GM19324 (cell line): ENCODE measurements at regions not wholly inside any gene's neighbourhood (a gene's known extent, or its start where the extent isn't known, plus 50 kb on each side); places are given as distances from the start of the nearest gene placed in this dataset.
A peak's percentile ranks its signal among the peaks of the same experiment; 100 is the strongest.
"Not testable (repeated sequence)": the region's sequence is repeated elsewhere in the genome, so short reads cannot be mapped to it uniquely, and the experiment has no call there.

Experiments used
- ATAC-seq: cut with Tn5 transposase; IDR thresholded peaks from one replicate; pipeline ENCODE4 v1.9.1; 2021; ENCODE audit warnings: mild to moderate bottlenecking, moderate library complexity; ENCODE audit not compliant: unreplicated experiment, low FRiP score

- ATAC-seq, result no peak
These were observed 135.3 kb upstream of the FAM3C start for GRCh38 chr7:121531175-121532070.

- peak; percentile 100 for ATAC-seq
These were observed 134.4 kb upstream of the FAM3C start for GRCh38 chr7:121530227-121531174.

DNA sequence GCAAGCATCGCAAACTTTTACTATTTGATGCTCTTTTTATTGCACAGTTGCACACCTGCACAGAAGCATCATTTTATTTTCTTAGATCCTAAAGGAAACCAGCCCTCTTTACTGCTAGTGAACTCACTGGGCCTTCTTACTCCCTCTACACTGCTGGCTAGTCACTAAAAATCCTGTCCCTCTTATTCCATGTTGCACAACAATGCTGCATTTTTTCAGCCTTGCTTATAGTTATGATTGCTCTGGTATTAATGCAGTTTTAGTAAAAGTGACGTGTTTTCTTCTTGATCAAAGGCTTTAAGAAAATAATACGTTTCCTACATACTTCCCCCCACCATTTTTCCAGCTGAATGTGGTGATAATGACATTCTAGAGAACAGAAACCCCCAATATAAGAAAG lies 132.9 kb upstream of the FAM3C start:
- ATAC-seq, result no peak

DNA sequence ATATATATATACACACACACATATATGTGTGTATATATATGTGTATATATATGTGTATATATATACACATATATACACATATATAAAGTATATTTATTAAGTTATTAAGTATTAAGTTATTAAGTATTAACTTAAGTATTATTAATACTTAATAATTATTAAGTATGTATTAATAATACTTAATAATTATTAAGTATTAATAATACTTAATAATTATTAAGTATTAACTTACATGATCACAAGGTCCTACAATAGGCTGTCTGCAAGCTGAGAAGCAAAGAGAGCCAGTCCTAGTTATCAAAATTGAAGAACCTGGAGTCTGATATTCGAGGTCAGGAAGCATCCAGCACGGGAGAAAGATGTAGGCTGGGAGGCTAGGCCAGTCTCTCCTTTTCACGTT lies 130.1 kb upstream of the FAM3C start:
- not testable (repeated sequence) for ATAC-seq

DNA sequence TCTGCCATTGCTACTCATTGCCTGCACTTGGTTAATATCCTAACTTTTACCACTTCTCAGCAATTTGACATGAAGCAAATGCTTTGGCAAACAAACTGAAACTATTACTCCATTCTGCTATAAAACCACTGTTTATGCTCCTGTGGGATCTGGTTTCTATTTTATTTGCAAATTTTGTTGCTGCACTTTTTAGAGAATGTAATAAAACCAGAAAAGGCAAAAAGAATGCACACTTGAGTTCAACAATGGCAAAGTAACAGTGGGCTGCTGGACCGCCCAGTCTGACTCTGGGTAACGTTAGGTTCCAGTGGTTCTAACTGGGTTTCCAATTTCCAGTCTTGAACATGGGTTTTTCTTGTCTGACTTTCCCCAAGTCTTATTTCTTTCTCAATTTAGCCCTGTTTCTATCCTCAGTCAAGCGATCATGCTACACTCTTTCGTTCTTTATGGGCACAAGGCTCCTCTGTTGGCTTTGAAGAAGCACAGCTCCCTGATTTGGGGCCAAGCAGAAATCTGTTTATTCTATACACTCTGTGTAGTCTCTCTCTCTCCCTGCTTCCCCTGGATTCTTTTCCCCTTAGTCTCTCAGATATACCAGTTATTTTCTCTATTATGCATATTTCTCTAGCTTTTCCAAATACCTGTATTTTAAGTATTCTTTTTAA lies 129.2 kb upstream of the FAM3C start:
- ATAC-seq, result no peak

GRCh38 chr7:121521711-121522400 lies 125.7 kb upstream of the FAM3C start:
- no peak for ATAC-seq

DNA sequence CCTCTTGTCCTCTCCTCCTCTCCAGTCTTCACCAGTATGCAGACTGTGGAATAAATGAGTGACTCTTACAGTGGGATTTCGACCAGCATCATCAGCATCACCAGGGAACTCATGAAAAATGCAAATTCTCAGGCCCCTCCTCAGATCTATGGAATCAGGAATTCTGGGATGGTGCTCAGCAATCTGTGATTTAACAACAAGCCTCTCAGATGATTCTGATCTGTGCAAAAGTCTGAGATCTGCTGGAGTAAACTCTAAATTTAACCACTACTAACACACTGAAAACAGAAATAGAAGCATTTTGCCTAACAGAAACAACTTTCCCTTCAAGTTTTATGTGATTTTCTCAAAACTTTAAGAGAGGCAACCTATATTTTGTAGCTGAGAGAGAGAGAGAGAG lies 124.8 kb upstream of the FAM3C start:
- ATAC-seq, result no peak

GRCh38 chr7:121519548-121520521 lies 123.7 kb upstream of the FAM3C start:
- ATAC-seq, result peak; percentile 62

DNA sequence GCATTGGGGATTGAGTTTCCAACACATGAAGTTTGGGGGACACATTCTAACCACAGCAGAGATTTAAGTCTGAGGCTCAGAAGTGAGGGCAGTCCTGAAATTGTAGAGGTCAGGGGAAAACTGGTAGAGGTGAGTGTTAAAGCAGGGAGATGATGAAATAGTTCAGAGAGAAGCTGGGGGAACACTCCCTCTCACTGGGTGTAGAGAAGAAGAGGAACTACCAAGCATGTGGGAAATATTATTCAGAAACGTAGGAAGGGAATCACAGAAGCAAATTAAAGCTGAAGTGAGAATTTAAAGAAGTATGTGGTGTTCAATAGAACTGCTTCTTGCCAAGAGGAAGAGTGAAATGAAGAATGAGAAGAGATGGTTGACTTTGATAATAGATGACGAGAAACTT lies 121.5 kb upstream of the FAM3C start:
- no peak for ATAC-seq

GRCh38 chr7:121516821-121517220 lies 120.7 kb upstream of the FAM3C start:
- no peak for ATAC-seq

DNA sequence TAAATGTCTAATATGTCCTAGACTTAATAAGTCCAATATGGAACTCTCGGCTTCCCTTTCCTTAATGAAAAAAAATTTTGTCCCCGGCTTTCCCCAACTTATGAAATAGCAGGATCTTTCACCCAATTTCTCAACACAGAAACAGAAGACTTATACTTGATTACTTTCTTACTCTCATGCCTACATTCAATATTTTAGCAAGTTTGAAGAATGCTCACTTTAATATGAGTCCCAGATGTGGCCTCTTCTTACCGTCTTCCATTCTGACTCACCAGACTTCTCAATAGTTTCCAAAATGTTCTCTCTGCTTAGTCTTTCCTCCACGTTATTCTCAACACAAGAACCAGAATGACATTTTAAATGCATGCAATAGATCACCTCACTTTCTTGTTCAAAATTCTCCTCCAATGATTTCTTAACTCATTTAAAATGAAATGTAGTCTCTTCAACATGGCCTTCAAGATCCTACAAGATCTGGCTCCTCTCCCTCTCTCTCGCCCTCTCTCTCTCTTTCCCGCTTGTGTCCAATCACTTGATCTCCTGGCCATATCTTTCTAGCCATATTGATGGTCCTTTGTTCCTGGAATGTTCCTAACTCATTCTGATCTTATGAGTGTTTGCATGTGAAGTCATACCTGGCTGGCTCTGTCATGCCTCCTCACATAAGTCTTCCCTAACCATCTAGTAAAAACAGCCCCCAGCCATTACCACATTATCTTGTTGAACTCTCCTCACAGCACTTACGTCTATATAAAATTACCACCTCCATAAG lies 119.7 kb upstream of the FAM3C start:
- ATAC-seq, result no peak

- ATAC-seq, result no peak
These were observed 119.1 kb upstream of the FAM3C start for GRCh38 chr7:121515229-121515628.

DNA sequence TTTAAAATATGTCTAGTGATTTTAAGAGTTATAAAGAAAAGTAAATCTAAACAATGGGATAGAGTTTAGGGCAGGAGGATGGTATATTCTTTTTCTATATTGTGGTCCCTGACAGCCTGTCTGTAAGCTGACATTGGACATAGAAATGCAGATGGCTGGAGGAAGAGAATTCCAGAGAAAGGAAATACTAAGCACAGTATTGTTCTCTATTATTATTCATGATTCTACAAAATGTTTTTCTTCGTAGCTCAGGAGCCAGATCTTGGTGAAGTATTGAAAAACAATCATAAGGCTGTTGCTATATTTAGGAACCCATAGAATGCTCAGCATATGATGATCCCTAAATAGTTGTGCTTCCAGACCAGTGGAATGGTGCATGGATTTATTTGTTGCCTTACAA lies 117.0 kb upstream of the FAM3C start:
- no peak for ATAC-seq

DNA sequence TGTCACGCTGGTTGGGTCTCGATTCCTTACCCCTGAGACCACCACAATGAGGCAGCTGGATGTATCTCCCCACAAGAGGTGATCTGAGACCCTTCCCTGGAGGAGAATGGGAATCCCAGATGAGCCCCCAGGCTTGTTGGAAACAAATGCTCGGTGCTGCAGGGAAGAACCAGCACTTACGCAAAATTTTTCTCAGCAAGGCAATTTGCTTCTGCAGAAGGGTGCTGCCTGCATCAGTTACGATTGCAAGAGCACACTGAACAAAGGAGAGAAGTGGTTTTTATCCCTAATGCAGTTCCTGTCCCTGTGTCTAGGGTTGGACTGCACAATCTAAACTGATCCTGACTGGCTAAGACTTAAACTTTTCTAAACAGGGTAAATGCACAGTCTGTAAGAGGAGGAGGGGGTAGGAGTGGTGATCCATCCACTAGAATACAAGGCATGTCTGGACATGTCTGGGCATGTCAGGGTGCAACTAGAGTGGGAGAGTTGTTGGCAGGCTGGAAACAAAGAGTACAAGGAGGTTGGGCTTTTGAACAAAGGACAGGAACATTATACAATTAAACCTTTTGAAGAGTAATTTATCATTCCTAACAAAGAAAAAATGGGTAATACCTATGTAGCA lies 114.9 kb upstream of the FAM3C start:
- no peak for ATAC-seq

GRCh38 chr7:121510302-121510701 lies 114.2 kb upstream of the FAM3C start:
- no peak for ATAC-seq

GRCh38 chr7:121505540-121506182 lies 109.6 kb upstream of the FAM3C start:
- no peak for ATAC-seq

DNA sequence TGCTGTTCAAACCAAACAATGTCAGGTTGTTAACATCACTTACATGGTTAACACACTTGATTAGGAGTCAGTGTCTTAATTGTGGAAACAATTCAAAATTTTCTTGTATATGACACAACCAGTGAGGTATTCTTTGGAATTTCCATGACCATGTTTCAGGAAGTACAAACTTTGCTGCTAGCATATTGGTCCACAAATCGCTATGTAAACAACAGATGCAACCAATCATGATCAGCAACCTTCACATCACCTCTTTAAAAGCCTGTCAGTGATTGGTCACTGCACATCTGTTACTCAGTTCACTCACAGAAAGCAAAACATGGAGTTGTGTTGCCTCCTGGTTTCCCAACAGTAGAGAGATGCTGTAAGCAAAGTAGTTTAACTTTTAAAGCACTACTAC lies 108.9 kb upstream of the FAM3C start:
- no peak for ATAC-seq
